ENCODE measurements at regions not wholly inside any gene's neighbourhood (a gene's known extent, or its start where the extent isn't known, plus 50 kb on each side); places are given as distances from the start of the nearest gene placed in this dataset.

GRCh38 chr3:132964266-132964665 lies 73.9 kb upstream of the TMEM108 start:
- TF ChIP-seq, protein P1, sequence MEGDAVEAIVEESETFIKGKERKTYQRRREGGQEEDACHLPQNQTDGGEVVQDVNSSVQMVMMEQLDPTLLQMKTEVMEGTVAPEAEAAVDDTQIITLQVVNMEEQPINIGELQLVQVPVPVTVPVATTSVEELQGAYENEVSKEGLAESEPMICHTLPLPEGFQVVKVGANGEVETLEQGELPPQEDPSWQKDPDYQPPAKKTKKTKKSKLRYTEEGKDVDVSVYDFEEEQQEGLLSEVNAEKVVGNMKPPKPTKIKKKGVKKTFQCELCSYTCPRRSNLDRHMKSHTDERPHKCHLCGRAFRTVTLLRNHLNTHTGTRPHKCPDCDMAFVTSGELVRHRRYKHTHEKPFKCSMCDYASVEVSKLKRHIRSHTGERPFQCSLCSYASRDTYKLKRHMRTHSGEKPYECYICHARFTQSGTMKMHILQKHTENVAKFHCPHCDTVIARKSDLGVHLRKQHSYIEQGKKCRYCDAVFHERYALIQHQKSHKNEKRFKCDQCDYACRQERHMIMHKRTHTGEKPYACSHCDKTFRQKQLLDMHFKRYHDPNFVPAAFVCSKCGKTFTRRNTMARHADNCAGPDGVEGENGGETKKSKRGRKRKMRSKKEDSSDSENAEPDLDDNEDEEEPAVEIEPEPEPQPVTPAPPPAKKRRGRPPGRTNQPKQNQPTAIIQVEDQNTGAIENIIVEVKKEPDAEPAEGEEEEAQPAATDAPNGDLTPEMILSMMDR (IDR thresholded peaks at IDR 0.05): no peak
- TF ChIP-seq POLR2A (IDR thresholded peaks at IDR 0.05): no peak

Data from uterus (tissue), 2 donors.